Mucosa of descending colon (tissue), 3 donors: ENCODE measurements at regions not wholly inside any gene's neighbourhood (a gene's known extent, or its start where the extent isn't known, plus 50 kb on each side); places are given as distances from the start of the nearest gene placed in this dataset.

Experiments used
- ATAC-seq: fragments of 200-7000 bp; cut with Tn5 transposase; one replicate; pipeline ENCODE4 v1.9.1; 2020; ENCODE audit warnings: mild to moderate bottlenecking, moderate library complexity
- DNase-seq, 3 donors: peaks; one replicate each; pipeline ENCODE4 v3.0.0-alpha.2; 2020
- H3K36me3 ChIP-seq: fragments of 200-600 bp; one replicate; pipeline ENCODE4 v1.8.0; 2021; ENCODE audit warnings: low read depth, mild to moderate bottlenecking
- H3K4me1 ChIP-seq: fragments of 200-600 bp; one replicate; pipeline ENCODE4 v1.8.0; 2021; ENCODE audit warnings: low read depth, mild to moderate bottlenecking
- H3K4me3 ChIP-seq: fragments of 200-600 bp; one replicate; pipeline ENCODE4 v1.8.0; 2021; ENCODE audit warnings: mild to moderate bottlenecking
- H3K9me3 ChIP-seq: fragments of 200-600 bp; one replicate; pipeline ENCODE4 v1.8.0; 2021; ENCODE audit warnings: mild to moderate bottlenecking
- intact Hi-C, 2 donors: fragments of 100-400 bp; cut with DNase I in 1 of 2; cut with micrococcal nuclease in 1 of 2; formaldehyde crosslinking; loops; one replicate each; pipeline versions ENCODE4 v1.11.0 to v1.11.1; 2022; cut with DNase I, micrococcal nuclease
- TF ChIP-seq, protein P1 (sequence below): fragments of 200-600 bp; IDR thresholded peaks from one replicate; pipeline ENCODE4 v1.8.0; 2022; ENCODE audit warnings: antibody characterized with exemption, mild to moderate bottlenecking
- donor health status: DM: no; HTN: no; CAD: no; lungs with moderate emphysema.
- donor health status: DM: no; HTN: no; CAD: no.
- donor health status: DM: no; HTN: yes; CAD: no.

- no peak for ATAC-seq
- no peak for DNase-seq
- Histone ChIP-seq H3K9me3 (no peaks in the 10 kb centered on the region), H3K36me3 (no peaks in the 10 kb centered on the region), H3K4me1 (no peaks in the 10 kb centered on the region), H3K4me3 (no peak overlapping the region)
- intact Hi-C loops, result no loop called here
- TF ChIP-seq, protein P1, sequence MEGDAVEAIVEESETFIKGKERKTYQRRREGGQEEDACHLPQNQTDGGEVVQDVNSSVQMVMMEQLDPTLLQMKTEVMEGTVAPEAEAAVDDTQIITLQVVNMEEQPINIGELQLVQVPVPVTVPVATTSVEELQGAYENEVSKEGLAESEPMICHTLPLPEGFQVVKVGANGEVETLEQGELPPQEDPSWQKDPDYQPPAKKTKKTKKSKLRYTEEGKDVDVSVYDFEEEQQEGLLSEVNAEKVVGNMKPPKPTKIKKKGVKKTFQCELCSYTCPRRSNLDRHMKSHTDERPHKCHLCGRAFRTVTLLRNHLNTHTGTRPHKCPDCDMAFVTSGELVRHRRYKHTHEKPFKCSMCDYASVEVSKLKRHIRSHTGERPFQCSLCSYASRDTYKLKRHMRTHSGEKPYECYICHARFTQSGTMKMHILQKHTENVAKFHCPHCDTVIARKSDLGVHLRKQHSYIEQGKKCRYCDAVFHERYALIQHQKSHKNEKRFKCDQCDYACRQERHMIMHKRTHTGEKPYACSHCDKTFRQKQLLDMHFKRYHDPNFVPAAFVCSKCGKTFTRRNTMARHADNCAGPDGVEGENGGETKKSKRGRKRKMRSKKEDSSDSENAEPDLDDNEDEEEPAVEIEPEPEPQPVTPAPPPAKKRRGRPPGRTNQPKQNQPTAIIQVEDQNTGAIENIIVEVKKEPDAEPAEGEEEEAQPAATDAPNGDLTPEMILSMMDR, result no peak
Measured at GRCh38 chr5:58208674-58209073, 251.2 kb downstream of the PLK2 start.

GRCh38 chr5:58207076-58207475 lies 252.8 kb downstream of the PLK2 start:
- Histone ChIP-seq H3K9me3 (no peaks in the 10 kb centered on the region), H3K36me3 (no peaks in the 10 kb centered on the region), H3K4me1 (no peaks in the 10 kb centered on the region), H3K4me3 (no peak overlapping the region)
- intact Hi-C loops, result no loop called here
- no peak for ATAC-seq
- no peak for DNase-seq
- TF ChIP-seq, protein P1, result no peak

DNA sequence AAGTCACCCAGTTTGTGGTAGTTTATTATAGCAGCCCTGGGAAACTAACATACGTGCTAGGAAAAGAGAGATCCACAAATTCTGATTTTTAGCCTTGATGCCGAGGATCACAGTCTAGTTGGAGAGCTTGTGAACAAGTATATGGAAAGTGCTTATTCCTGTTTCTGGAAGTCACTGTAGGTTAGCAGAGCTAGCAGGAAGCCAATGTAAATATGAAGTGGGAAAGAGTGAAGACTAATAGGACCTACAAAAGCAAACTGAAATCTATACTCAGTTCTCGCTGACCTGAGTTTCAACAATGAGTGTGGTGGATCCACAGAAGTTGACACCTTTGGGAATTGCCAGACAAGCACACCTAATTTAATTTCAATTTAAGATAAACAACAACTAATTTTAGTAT lies 254.9 kb downstream of the PLK2 start:
- no peaks in the 10 kb centered on the region for H3K4me1 ChIP-seq
- no peaks in the 10 kb centered on the region for H3K9me3 ChIP-seq
- no peak for DNase-seq
- intact Hi-C loops, result no loop called here
- no peaks in the 10 kb centered on the region for H3K36me3 ChIP-seq
- no peak for ATAC-seq
- TF ChIP-seq, protein P1, result no peak
- no peak overlapping the region for H3K4me3 ChIP-seq

DNA sequence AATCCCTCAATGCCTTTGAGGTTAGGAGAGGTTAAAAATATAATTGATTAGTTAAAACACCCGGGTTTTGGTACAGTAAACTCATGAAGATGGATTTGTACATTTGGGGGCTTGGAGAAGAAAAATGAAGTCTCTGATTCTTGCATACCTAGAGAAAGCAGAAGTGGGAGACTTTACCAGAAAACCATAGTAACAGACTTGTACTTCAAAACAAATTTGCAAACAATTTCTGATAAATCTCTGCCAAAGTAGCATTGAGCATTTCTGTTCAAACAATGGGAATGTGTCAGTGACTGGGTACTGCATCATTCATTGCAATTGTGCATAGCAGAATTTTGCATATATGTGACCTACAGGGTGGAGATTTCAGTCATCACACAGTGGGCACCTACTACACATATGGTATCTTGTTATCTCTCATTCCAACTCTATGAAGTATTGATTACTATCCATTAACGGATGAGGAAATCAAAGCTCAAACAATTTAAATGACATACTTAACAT lies 256.9 kb downstream of the PLK2 start:
- ATAC-seq, result no peak
- Histone ChIP-seq H3K4me1 (no peaks in the 10 kb centered on the region), H3K9me3 (no peaks in the 10 kb centered on the region), H3K36me3 (no peaks in the 10 kb centered on the region), H3K4me3 (no peak overlapping the region)
- intact Hi-C loops, result no loop called here
- no peak for DNase-seq
- TF ChIP-seq, protein P1, result no peak

DNA sequence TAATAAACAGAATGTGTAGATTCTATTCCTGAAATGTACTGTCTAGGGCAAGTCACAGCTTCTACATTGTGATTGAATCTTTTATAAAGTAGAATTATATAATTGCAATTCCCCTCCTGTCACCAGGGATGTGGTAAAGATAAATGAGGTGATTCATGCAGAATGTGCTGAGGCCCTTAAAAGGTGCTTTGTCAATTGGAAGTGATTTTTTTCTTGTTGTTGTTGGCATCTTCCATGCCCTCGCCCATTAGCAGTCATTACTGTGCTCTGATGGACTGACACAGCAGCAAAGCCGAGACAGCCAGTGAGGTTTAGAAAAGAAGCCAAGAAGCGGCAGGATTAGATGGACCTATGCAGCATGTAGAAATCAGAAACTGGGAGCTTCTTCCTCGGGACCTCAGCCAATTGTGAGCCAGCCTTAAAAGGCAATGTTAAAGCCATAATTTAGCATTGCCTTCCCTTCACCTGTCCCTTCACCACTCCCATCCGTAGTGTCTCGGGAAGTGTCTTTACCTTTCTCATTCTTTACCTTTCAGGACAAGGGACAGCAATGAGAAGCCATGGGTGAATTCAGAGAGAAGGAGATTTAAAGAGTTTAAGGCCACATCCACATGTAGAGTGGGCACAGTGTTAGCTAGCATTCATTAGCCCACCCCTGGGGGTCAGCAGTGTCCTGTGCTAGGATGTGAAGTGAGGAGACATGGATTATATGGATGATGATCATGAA lies 257.8 kb downstream of the PLK2 start:
- H3K9me3 ChIP-seq, result no peaks in the 10 kb centered on the region
- DNase-seq (no peak), ATAC-seq (no peak)
- intact Hi-C loops, result no loop called here
- H3K36me3 ChIP-seq, result no peaks in the 10 kb centered on the region
- H3K4me3 ChIP-seq, result no peak overlapping the region
- H3K4me1 ChIP-seq, result no peaks in the 10 kb centered on the region
- TF ChIP-seq, protein P1, result no peak
